Progenitor cell of endocrine pancreas (in vitro differentiated cells): ENCODE measurements at regions not wholly inside any gene's neighbourhood (a gene's known extent, or its start where the extent isn't known, plus 50 kb on each side); places are given as distances from the start of the nearest gene placed in this dataset.

ENCODE experiments used
- DNase-seq: peaks from one replicate; pipeline ENCODE4 v3.0.0; 2021; ENCODE audit warnings: low spot score; ENCODE audit not compliant: unreplicated experiment
- H3K27ac Mint-ChIP-seq: 2 replicates; pipeline ENCODE4 v1.8.0; 2021; ENCODE audit warnings: mild to moderate bottlenecking, moderate library complexity, mixed read lengths
- H3K27me3 Mint-ChIP-seq: 2 replicates; pipeline ENCODE4 v1.8.0; 2021; ENCODE audit warnings: mixed read lengths
- H3K36me3 Mint-ChIP-seq: 2 replicates; pipeline ENCODE4 v1.8.0; 2022; ENCODE audit warnings: mixed read lengths; ENCODE audit not compliant: insufficient read depth
- H3K4me1 Mint-ChIP-seq: 2 replicates; pipeline ENCODE4 v1.8.0; 2021; ENCODE audit warnings: low read depth, mixed read lengths
- H3K4me3 Mint-ChIP-seq: 2 replicates; pipeline ENCODE4 v1.8.0; 2021; ENCODE audit warnings: low read depth, mild to moderate bottlenecking, moderate library complexity, mixed read lengths
- H3K9me3 Mint-ChIP-seq: 2 replicates; pipeline ENCODE4 v1.8.0; 2021; ENCODE audit warnings: low read depth, mixed read lengths
- CTCF ChIP-seq: fragments of 200-600 bp; sonication (generic); IDR thresholded peaks from one replicate; pipeline ENCODE4 v1.5.0; 2021; ENCODE audit warnings: antibody characterized with exemption, mild to moderate bottlenecking; ENCODE audit not compliant: unreplicated experiment

- H3K27me3 Mint-ChIP-seq = no peaks in the 10 kb centered on the region
Observed at GRCh38 chr1:235014756-235015155, 113.9 kb downstream of the TOMM20 start.

GRCh38 chr1:235013512-235013911, 115.1 kb downstream of the TOMM20 start:
- no peaks in the 10 kb centered on the region for H3K36me3 Mint-ChIP-seq
- no peak for TF ChIP-seq CTCF
- no peak for DNase-seq
- H3K27ac Mint-ChIP-seq = no peak overlapping the region
- H3K27me3 Mint-ChIP-seq = no peaks in the 10 kb centered on the region
- no peak overlapping the region for H3K4me3 Mint-ChIP-seq
- H3K4me1 Mint-ChIP-seq = peaks cover 2% of the 10 kb centered on the region
- no peaks in the 10 kb centered on the region for H3K9me3 Mint-ChIP-seq

More at GRCh38 chr1:235014756-235015155, 113.9 kb downstream of the TOMM20 start:
- DNase-seq = no peak
- Mint-ChIP-seq H3K27ac (no peak overlapping the region), H3K36me3 (no peaks in the 10 kb centered on the region), H3K9me3 (no peaks in the 10 kb centered on the region), H3K4me1 (peaks cover 2% of the 10 kb centered on the region), H3K4me3 (no peak overlapping the region)
- no peak for TF ChIP-seq CTCF

GRCh38 chr1:235012436-235013210, 116.0 kb downstream of the TOMM20 start:
- H3K4me1 Mint-ChIP-seq = peaks cover 2% of the 10 kb centered on the region
- H3K27ac Mint-ChIP-seq = no peak overlapping the region
- H3K9me3 Mint-ChIP-seq = peaks cover 3% of the 10 kb centered on the region
- no peak for TF ChIP-seq CTCF
- H3K4me3 Mint-ChIP-seq = no peak overlapping the region
- no peaks in the 10 kb centered on the region for H3K27me3 Mint-ChIP-seq
- DNase-seq = no peak
- no peaks in the 10 kb centered on the region for H3K36me3 Mint-ChIP-seq

- DNase-seq = no peak
- no peak overlapping the region for H3K27ac Mint-ChIP-seq
- H3K9me3 Mint-ChIP-seq = peaks cover 3% of the 10 kb centered on the region
- H3K36me3 Mint-ChIP-seq = no peaks in the 10 kb centered on the region
- no peak for TF ChIP-seq CTCF
- H3K4me1 Mint-ChIP-seq = peaks cover 2% of the 10 kb centered on the region
- H3K4me3 Mint-ChIP-seq = no peak overlapping the region
- H3K27me3 Mint-ChIP-seq = no peaks in the 10 kb centered on the region
Observed at GRCh38 chr1:235011599-235012435, 116.8 kb downstream of the TOMM20 start.

- no peak overlapping the region for H3K4me3 Mint-ChIP-seq
- no peak for DNase-seq
- no peaks in the 10 kb centered on the region for H3K27me3 Mint-ChIP-seq
- peaks cover 2% of the 10 kb centered on the region for H3K4me1 Mint-ChIP-seq
- no peak overlapping the region for H3K27ac Mint-ChIP-seq
- TF ChIP-seq CTCF = no peak
- peaks cover 3% of the 10 kb centered on the region for H3K9me3 Mint-ChIP-seq
- H3K36me3 Mint-ChIP-seq = no peaks in the 10 kb centered on the region
Observed at GRCh38 chr1:235011064-235011598, 117.5 kb downstream of the TOMM20 start.
